BJ (cell line): ENCODE measurements at regions not wholly inside any gene's neighbourhood (a gene's known extent, or its start where the extent isn't known, plus 50 kb on each side); places are given as distances from the start of the nearest gene placed in this dataset.
A peak's percentile ranks its signal among the peaks of the same experiment; 100 is the strongest.

Source experiments
- CTCF ChIA-PET: fragments of 350-600 bp; formaldehyde crosslinking; extraction: SDS; loops from one replicate; lab custom pipeline; 2021; ENCODE audit warnings: antibody characterized with exemption, inconsistent platforms; lab: Yijun Ruan, JAX
- POLR2A ChIA-PET: fragments of 300-600 bp; sonication (Branson Sonifier 250); formaldehyde crosslinking; extraction: SDS; loops from one replicate; lab custom pipeline; 2021; ENCODE audit warnings: antibody characterized with exemption; lab: Charles Lee
- DNase-seq: peaks from one replicate; pipeline ENCODE4 v3.0.0-alpha.2; 2011; ENCODE audit warnings: low read depth
- H3K27me3 ChIP-seq: 2 replicates; pipeline ENCODE4 v1.6.0; 2011; ENCODE audit warnings: low read length; ENCODE audit not compliant: control insufficient read depth, insufficient read depth
- H3K36me3 ChIP-seq: 2 replicates; pipeline ENCODE4 v1.5.1; 2011; ENCODE audit warnings: low read length; ENCODE audit not compliant: control insufficient read depth, insufficient read depth
- H3K4me3 ChIP-seq: 2 replicates; pipeline ENCODE4 v1.5.1; 2011; ENCODE audit warnings: low read depth, mild to moderate bottlenecking, control low read depth, low read length
- CTCF ChIP-seq: IDR thresholded peaks from 2 replicates; pipeline ENCODE4 v1.5.1; 2011; ENCODE audit warnings: low read depth, mild to moderate bottlenecking, control low read depth, inconsistent platforms, low read length, moderate library complexity; ENCODE audit not compliant: insufficient read depth

GRCh38 chr20:57991211-57991881, 237.1 kb downstream of the ANKRD60 start:
- H3K27me3 ChIP-seq = no peaks in the 10 kb centered on the region
- TF ChIP-seq CTCF = no peak
- no peak overlapping the region for H3K4me3 ChIP-seq
- H3K36me3 ChIP-seq = no peaks in the 10 kb centered on the region
- peak; percentile 86 for DNase-seq
- CTCF ChIA-PET = interaction anchor here (0.8 kb wide), 1 partner anchor 96 kb away, joined by 3 read pairs; no protein-coding TSS in a partner anchor
- POLR2A ChIA-PET = no interaction called here

GRCh38 chr20:57990396-57990987, 238.0 kb downstream of the ANKRD60 start:
- H3K4me3 ChIP-seq = no peak overlapping the region
- POLR2A ChIA-PET = no interaction called here
- no peaks in the 10 kb centered on the region for H3K27me3 ChIP-seq
- H3K36me3 ChIP-seq = no peaks in the 10 kb centered on the region
- CTCF ChIA-PET = interaction anchor here (1.0 to 1.1 kb wide), 2 partner anchors 10 to 29 kb away, joined by 3 to 4 read pairs; no protein-coding TSS in a partner anchor
- TF ChIP-seq CTCF = no peak
- DNase-seq = peak; percentile 66

DNA sequence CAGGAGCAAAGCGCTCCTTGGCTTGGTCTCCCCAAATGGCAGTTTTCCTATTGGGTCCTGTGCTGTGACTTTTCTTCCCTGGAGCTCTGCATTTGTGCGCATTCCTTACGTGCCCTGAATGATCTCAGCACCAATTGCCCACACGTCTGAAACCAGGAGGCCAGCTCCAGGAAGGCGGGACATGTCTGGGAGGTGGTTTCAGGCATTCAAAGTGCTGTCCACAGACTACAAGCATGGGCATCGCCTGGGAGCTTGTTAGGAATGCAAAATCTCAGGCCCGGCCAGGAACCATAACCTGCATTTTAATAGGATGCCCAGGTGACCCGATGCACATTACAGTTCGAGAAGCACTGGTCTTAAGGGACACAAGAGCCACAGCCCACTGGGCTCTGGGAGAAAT, 239.6 kb downstream of the ANKRD60 start:
- H3K27me3 ChIP-seq = no peaks in the 10 kb centered on the region
- POLR2A ChIA-PET = no interaction called here
- CTCF ChIA-PET = interaction anchor here (0.7 to 1.0 kb wide), 2 partner anchors 8 to 10 kb away, joined by 3 read pairs; no protein-coding TSS in a partner anchor
- no peaks in the 10 kb centered on the region for H3K36me3 ChIP-seq
- no peak for TF ChIP-seq CTCF
- H3K4me3 ChIP-seq = no peak overlapping the region
- no peak for DNase-seq

DNA sequence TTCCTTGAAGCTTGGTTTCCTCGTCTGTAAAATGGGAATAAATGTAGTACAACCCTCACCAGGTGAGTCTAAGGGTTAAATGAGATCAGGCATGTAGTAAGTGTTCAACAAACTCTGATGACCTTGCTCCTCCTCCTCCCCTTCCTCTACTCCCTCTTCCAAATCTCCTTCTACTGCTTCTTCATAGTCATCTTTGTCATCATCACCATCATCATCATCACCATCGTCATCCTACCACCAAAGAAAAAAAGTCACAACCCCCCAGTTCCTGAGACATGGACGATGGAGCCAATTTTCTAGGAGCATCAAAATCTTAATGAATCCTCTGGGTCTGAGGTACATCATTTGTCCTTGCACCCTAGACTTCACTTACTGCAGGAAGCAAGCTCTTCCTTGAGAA, 240.0 kb downstream of the ANKRD60 start:
- no peak for TF ChIP-seq CTCF
- CTCF ChIA-PET = interaction anchor here (1.0 kb wide), 1 partner anchor 10 kb away, joined by 3 read pairs; no protein-coding TSS in a partner anchor
- Histone ChIP-seq H3K36me3 (no peaks in the 10 kb centered on the region), H3K4me3 (no peak overlapping the region), H3K27me3 (no peaks in the 10 kb centered on the region)
- POLR2A ChIA-PET = no interaction called here
- DNase-seq = no peak

DNA sequence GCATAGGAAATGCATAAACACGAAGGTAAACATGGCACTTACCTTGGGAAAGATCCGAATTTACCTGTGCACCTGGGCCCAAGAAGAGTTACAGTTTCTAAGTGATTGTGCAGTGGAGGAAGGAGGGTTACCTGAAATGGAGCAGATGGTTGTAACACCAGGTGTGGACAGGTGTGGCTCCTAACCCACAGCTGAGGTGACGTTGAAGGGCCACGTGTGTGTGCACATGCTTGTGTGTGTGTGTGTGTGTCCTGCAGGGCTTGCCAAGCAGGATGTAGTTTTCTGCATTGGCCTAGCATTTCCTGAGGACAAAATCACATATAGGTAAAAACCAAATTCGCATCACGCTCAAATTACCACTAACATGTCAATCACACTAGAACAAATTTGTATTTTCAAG, 240.8 kb downstream of the ANKRD60 start:
- no peak for TF ChIP-seq CTCF
- no peaks in the 10 kb centered on the region for H3K36me3 ChIP-seq
- ChIA-PET CTCF (interaction anchor here (0.8 kb wide), 1 partner anchor 334 kb away, joined by 3 read pairs; no protein-coding TSS in a partner anchor), POLR2A (no interaction called here)
- no peak for DNase-seq
- peaks cover 1% of the 10 kb centered on the region; the same call in 1 of the 2 replicates for H3K27me3 ChIP-seq
- H3K4me3 ChIP-seq = no peak overlapping the region
